H9 (cell line): ENCODE measurements at regions not wholly inside any gene's neighbourhood (a gene's known extent, or its start where the extent isn't known, plus 50 kb on each side); places are given as distances from the start of the nearest gene placed in this dataset.

Experiments used
- DNase-seq: peaks from one replicate; pipeline ENCODE4 v3.0.0-alpha.2; 2017
- H2AFZ ChIP-seq: one replicate; pipeline ENCODE4 v1.6.1; 2013; ENCODE audit warnings: mild to moderate bottlenecking, low read length, control low read depth, moderate library complexity
- H2AK5ac ChIP-seq: 2 replicates; pipeline ENCODE4 v1.6.1; 2013; ENCODE audit warnings: low read length, control low read depth, mixed read lengths; ENCODE audit not compliant: insufficient read length
- H2BK120ac ChIP-seq: one replicate; pipeline ENCODE4 v1.6.1; 2013; ENCODE audit warnings: low read depth, mild to moderate bottlenecking, low read length, control low read depth, inconsistent platforms; ENCODE audit not compliant: poor library complexity, severe bottlenecking
- H2BK12ac ChIP-seq: 2 replicates; pipeline ENCODE4 v1.6.1; 2013; ENCODE audit warnings: low read length, control low read depth, mixed read lengths, low read depth; ENCODE audit not compliant: insufficient read length
- H2BK15ac ChIP-seq: 2 replicates; pipeline ENCODE4 v1.6.1; 2013; ENCODE audit warnings: low read depth, low read length, control low read depth
- H2BK20ac ChIP-seq: one replicate; pipeline ENCODE4 v1.6.1; 2013; ENCODE audit warnings: low read depth, mild to moderate bottlenecking, low read length, control low read depth, inconsistent platforms; ENCODE audit not compliant: poor library complexity, severe bottlenecking
- H2BK5ac ChIP-seq: 2 replicates; pipeline ENCODE4 v1.6.1; 2013; ENCODE audit warnings: low read length, control low read depth, mixed read lengths; ENCODE audit not compliant: insufficient read length
- H3K14ac ChIP-seq: 2 replicates; pipeline ENCODE4 v1.6.1; 2013; ENCODE audit warnings: low read length, control low read depth; ENCODE audit not compliant: insufficient read depth
- H3K18ac ChIP-seq: 2 replicates; pipeline ENCODE4 v1.6.1; 2013; ENCODE audit warnings: low read depth, mild to moderate bottlenecking, mixed read lengths, low read length, control low read depth; ENCODE audit not compliant: insufficient read length
- H3K23ac ChIP-seq: 2 replicates; pipeline ENCODE4 v1.6.1; 2013; ENCODE audit warnings: low read length, control low read depth, mixed read lengths, low read depth; ENCODE audit not compliant: insufficient read length
- H3K23me2 ChIP-seq: 2 replicates; pipeline ENCODE4 v1.6.1; 2013; ENCODE audit warnings: low read depth, mild to moderate bottlenecking, mixed read lengths, low read length, control low read depth; ENCODE audit not compliant: insufficient read length, poor library complexity, severe bottlenecking
- H3K27ac ChIP-seq: 2 replicates; pipeline ENCODE4 v1.5.1; 2013; ENCODE audit warnings: low read length, control low read depth, mixed read lengths, low read depth; ENCODE audit not compliant: insufficient read length
- H3K27me3 ChIP-seq: 2 replicates; pipeline ENCODE4 v1.6.1; 2013; ENCODE audit warnings: low read length, control low read depth, inconsistent platforms; ENCODE audit not compliant: insufficient read depth
- H3K4ac ChIP-seq: 2 replicates; pipeline ENCODE4 v1.6.1; 2013; ENCODE audit warnings: low read depth, mild to moderate bottlenecking, control low read depth, inconsistent platforms, low read length, moderate library complexity
- H3K4me1 ChIP-seq: 2 replicates; pipeline ENCODE4 v1.6.1; 2013; ENCODE audit warnings: low read length, control low read depth, inconsistent platforms; ENCODE audit not compliant: insufficient read depth
- H3K4me2 ChIP-seq: 2 replicates; pipeline ENCODE4 v1.6.1; 2013; ENCODE audit warnings: low read length, control low read depth, mixed read lengths; ENCODE audit not compliant: insufficient read length, insufficient read depth
- H3K56ac ChIP-seq: 2 replicates; pipeline ENCODE4 v1.6.1; 2013; ENCODE audit warnings: low read depth, mild to moderate bottlenecking, mixed read lengths, low read length, control low read depth; ENCODE audit not compliant: insufficient read length
- H3K79me1 ChIP-seq: 2 replicates; pipeline ENCODE4 v1.6.1; 2013; ENCODE audit warnings: low read depth, mild to moderate bottlenecking, moderate library complexity, low read length, control low read depth, inconsistent platforms; ENCODE audit not compliant: insufficient read depth, poor library complexity, severe bottlenecking
- H3K79me2 ChIP-seq: 2 replicates; pipeline ENCODE4 v1.6.1; 2013; ENCODE audit warnings: low read length, control low read depth, inconsistent platforms; ENCODE audit not compliant: insufficient read depth
- H3K9ac ChIP-seq: 2 replicates; pipeline ENCODE4 v1.6.1; 2013; ENCODE audit warnings: low read length, control low read depth, mixed read lengths; ENCODE audit not compliant: insufficient read length; ENCODE audit errors: extremely low read depth
- H3K9me3 ChIP-seq: one replicate; pipeline ENCODE4 v1.6.1; 2013; ENCODE audit warnings: low read depth, low read length, inconsistent platforms; ENCODE audit not compliant: control insufficient read depth
- H3T11ph ChIP-seq: one replicate; pipeline ENCODE4 v1.6.1; 2013; ENCODE audit warnings: mild to moderate bottlenecking, low read length, control low read depth, inconsistent platforms
- H4K20me1 ChIP-seq: one replicate; pipeline ENCODE4 v1.6.1; 2013; ENCODE audit not compliant: control insufficient read depth, insufficient read length, insufficient read depth
- H4K5ac ChIP-seq: 2 replicates; pipeline ENCODE4 v1.6.1; 2013; ENCODE audit warnings: low read depth, mild to moderate bottlenecking, mixed read lengths, low read length, control low read depth; ENCODE audit not compliant: insufficient read length
- H4K8ac ChIP-seq: replicated peaks from 2 replicates; pipeline ENCODE4 v1.6.1; 2013; ENCODE audit warnings: low read length, control low read depth, mixed read lengths, low read depth; ENCODE audit not compliant: insufficient read length
- H4K91ac ChIP-seq: 2 replicates; pipeline ENCODE4 v1.6.1; 2013; ENCODE audit warnings: low read depth, mild to moderate bottlenecking, moderate library complexity, mixed read lengths, low read length, control low read depth; ENCODE audit not compliant: insufficient read length
- H3K27ac Mint-ChIP-seq, 3 experiments: 2 replicates in 2 of 3; 3 replicates in 1 of 3; pipeline ENCODE4 v1.8.0; 2020 to 2021; ENCODE audit warnings: mixed read lengths in 3 of 3, mild to moderate bottlenecking in 1 of 3, moderate library complexity in 1 of 3
- H3K27me3 Mint-ChIP-seq: 2 replicates; pipeline ENCODE4 v1.8.0; 2021; ENCODE audit warnings: low read depth, mild to moderate bottlenecking, moderate library complexity, mixed read lengths
- H3K36me3 Mint-ChIP-seq, 3 experiments: 2 replicates in 2 of 3; 3 replicates in 1 of 3; pipeline ENCODE4 v1.8.0; 2020 to 2021; ENCODE audit warnings: low read depth in 3 of 3, mixed read lengths in 3 of 3; ENCODE audit not compliant: insufficient read depth in 1 of 3
- H3K4me1 Mint-ChIP-seq, 2 experiments: 2 replicates each; pipeline ENCODE4 v1.8.0; 2020; ENCODE audit warnings: mixed read lengths in 2 of 2
- H3K4me3 Mint-ChIP-seq, 2 experiments: 2 replicates in 1 of 2; 3 replicates in 1 of 2; pipeline ENCODE4 v1.8.0; 2020 to 2021; ENCODE audit warnings: mild to moderate bottlenecking in 2 of 2, mixed read lengths in 2 of 2, moderate library complexity in 1 of 2
- H3K9me3 Mint-ChIP-seq, 2 experiments: 2 replicates in 1 of 2; 3 replicates in 1 of 2; pipeline ENCODE4 v1.8.0; 2020; ENCODE audit warnings: mild to moderate bottlenecking in 2 of 2, mixed read lengths in 2 of 2, moderate library complexity in 1 of 2
- CTCF ChIP-seq: fragments of 200-600 bp; sonication (generic); conservative IDR thresholded peaks from 3 replicates; pipeline ENCODE4 v1.8.0; 2021; ENCODE audit warnings: antibody characterized with exemption, mild to moderate bottlenecking
- WGBS: extraction: QIAGEN DNeasy Blood & Tissue Kit; methylation state at CpG from one replicate; pipeline ENCODE4 v1.1.7; 2013; ENCODE audit warnings: missing lambda C conversion rate, low lambda C conversion rate, mixed read lengths; ENCODE audit not compliant: insufficient read length; ENCODE audit errors: extremely low coverage; 5-methylcytosine and 5-hydroxymethylcytosine counted together

GRCh38 chr9:10753474-10753873, 140.7 kb upstream of the PTPRD start:
- H3K4me2 ChIP-seq, result no peak overlapping the region
- H3K27ac Mint-ChIP-seq, result no peak overlapping the region
- no peak overlapping the region for H4K8ac ChIP-seq
- H3K79me1 ChIP-seq, result no peaks in the 10 kb centered on the region
- H3K4me1 Mint-ChIP-seq, result no peaks in the 10 kb centered on the region
- no peaks in the 10 kb centered on the region for H4K20me1 ChIP-seq
- no peak overlapping the region for H3K9ac ChIP-seq
- no peak for DNase-seq
- H2BK12ac ChIP-seq, result no peak overlapping the region
- H3K27me3 ChIP-seq, result no peaks in the 10 kb centered on the region
- no peak overlapping the region for H3K27ac ChIP-seq
- no peak overlapping the region for H4K5ac ChIP-seq
- no peak overlapping the region for H4K91ac ChIP-seq
- no peak overlapping the region for H2BK20ac ChIP-seq
- no peaks in the 10 kb centered on the region for H3K79me2 ChIP-seq
- TF ChIP-seq CTCF, result no peak
- H3K27me3 Mint-ChIP-seq, result no peaks in the 10 kb centered on the region
- H3K4me1 ChIP-seq, result no peaks in the 10 kb centered on the region
- no peak overlapping the region for H3K56ac ChIP-seq
- H3K23ac ChIP-seq, result no peak overlapping the region
- no peak overlapping the region for H3K4me3 Mint-ChIP-seq
- H3K9me3 ChIP-seq, result no peaks in the 10 kb centered on the region
- H2AK5ac ChIP-seq, result no peak overlapping the region
- no CpG with 5 or more reads among the region's 2 CpGs for WGBS
- H3K14ac ChIP-seq, result no peak overlapping the region
- H3K18ac ChIP-seq, result no peak overlapping the region
- peaks cover 0 to 3% (median 0%) of the 10 kb centered on the region in 3 experiments; a peak in 1 of 7 replicates for H3K36me3 Mint-ChIP-seq
- peaks cover 3 to 11% of the 10 kb centered on the region in 2 experiments for H3K9me3 Mint-ChIP-seq
- no peak overlapping the region for H2AFZ ChIP-seq
- H2BK15ac ChIP-seq, result no peak overlapping the region
- no peak overlapping the region for H2BK120ac ChIP-seq
- no peaks in the 10 kb centered on the region for H3K23me2 ChIP-seq
- H2BK5ac ChIP-seq, result no peak overlapping the region
- H3T11ph ChIP-seq, result no peak overlapping the region
- no peak overlapping the region for H3K4ac ChIP-seq
